GM23338 (cell line): ENCODE measurements at regions not wholly inside any gene's neighbourhood (a gene's known extent, or its start where the extent isn't known, plus 50 kb on each side); places are given as distances from the start of the nearest gene placed in this dataset.

Experiments
- ATAC-seq: fragments of 200-7000 bp; cut with Tn5 transposase; 3 replicates; pipeline ENCODE4 v1.9.1; 2020
- DNase-seq: peaks from one replicate; pipeline ENCODE4 v3.0.0-alpha.2; 2015; ENCODE audit warnings: low spot score
- H2AFZ ChIP-seq: fragments of 200-600 bp; sonication (generic); 2 replicates; pipeline ENCODE4 v1.8.0; 2016; ENCODE audit warnings: antibody characterized with exemption, mild to moderate bottlenecking, moderate library complexity
- H3F3A ChIP-seq: fragments of 200-600 bp; sonication (generic); replicated peaks from 2 replicates; pipeline ENCODE4 v1.8.0; 2017; ENCODE audit warnings: antibody characterized with exemption, mixed run types, low read depth
- H3K27ac ChIP-seq: fragments of 200-600 bp; sonication (generic); 2 replicates; pipeline ENCODE4 v1.6.1; 2016; ENCODE audit warnings: low read depth
- H3K27me3 ChIP-seq: fragments of 200-600 bp; sonication (generic); 2 replicates; pipeline ENCODE4 v1.8.0; 2016; ENCODE audit warnings: mild to moderate bottlenecking, mixed run types, moderate library complexity; ENCODE audit not compliant: insufficient read depth
- H3K36me3 ChIP-seq: fragments of 200-600 bp; sonication (generic); 2 replicates; pipeline ENCODE4 v1.8.0; 2016; ENCODE audit warnings: mild to moderate bottlenecking; ENCODE audit not compliant: insufficient read depth
- H3K4me1 ChIP-seq: fragments of 200-600 bp; sonication (generic); 2 replicates; pipeline ENCODE4 v1.8.0; 2016; ENCODE audit warnings: mild to moderate bottlenecking, moderate library complexity; ENCODE audit not compliant: insufficient read depth
- H3K4me2 ChIP-seq: fragments of 200-600 bp; sonication (generic); 2 replicates; pipeline ENCODE4 v1.7.1; 2017; ENCODE audit warnings: mixed run types
- H3K4me3 ChIP-seq: fragments of 200-600 bp; sonication (generic); 2 replicates; pipeline ENCODE4 v1.6.1; 2016; ENCODE audit warnings: mixed run types
- H3K79me2 ChIP-seq: fragments of 200-600 bp; sonication (generic); replicated peaks from 2 replicates; pipeline ENCODE4 v1.8.0; 2017; ENCODE audit warnings: mild to moderate bottlenecking; ENCODE audit not compliant: insufficient read depth
- H3K9me2 ChIP-seq: fragments of 200-600 bp; sonication (generic); 2 replicates; pipeline ENCODE4 v1.8.0; 2017; ENCODE audit not compliant: insufficient read depth
- H4K20me1 ChIP-seq: fragments of 200-600 bp; sonication (generic); replicated peaks from 2 replicates; pipeline ENCODE4 v1.8.0; 2017; ENCODE audit warnings: mild to moderate bottlenecking; ENCODE audit not compliant: insufficient read depth
- H3K27ac Mint-ChIP-seq: 2 replicates; pipeline ENCODE4 v1.8.0; 2020; ENCODE audit warnings: inconsistent platforms, mild to moderate bottlenecking, moderate library complexity, mixed read lengths
- H3K27me3 Mint-ChIP-seq: 3 replicates; pipeline ENCODE4 v1.8.0; 2022; ENCODE audit warnings: low read depth, mild to moderate bottlenecking, moderate library complexity, mixed read lengths, inconsistent platforms; ENCODE audit not compliant: insufficient read depth, poor library complexity
- H3K36me3 Mint-ChIP-seq: 3 replicates; pipeline ENCODE4 v1.8.0; 2021; ENCODE audit warnings: low read depth, mild to moderate bottlenecking, inconsistent platforms, moderate library complexity, mixed read lengths
- H3K4me1 Mint-ChIP-seq: 3 replicates; pipeline ENCODE4 v1.8.0; 2020; ENCODE audit warnings: mild to moderate bottlenecking, inconsistent platforms, mixed read lengths
- H3K4me3 Mint-ChIP-seq: 3 replicates; pipeline ENCODE4 v1.8.0; 2021; ENCODE audit warnings: moderate library complexity, mild to moderate bottlenecking, inconsistent platforms, mixed read lengths
- H3K9me3 Mint-ChIP-seq: 3 replicates; pipeline ENCODE4 v1.8.0; 2020; ENCODE audit warnings: moderate library complexity, mild to moderate bottlenecking, inconsistent platforms, mixed read lengths
- CREB1 ChIP-seq: fragments of 250-450 bp; sonication (Bioruptor Pico); IDR thresholded peaks from 2 replicates; pipeline ENCODE4 v1.5.0; 2020; ENCODE audit warnings: low read depth, mild to moderate bottlenecking, moderate library complexity
- EZH2 ChIP-seq: fragments of 200-600 bp; sonication (generic); IDR thresholded peaks from one replicate; pipeline ENCODE4 v1.8.0; 2017; ENCODE audit warnings: antibody characterized with exemption, mild to moderate bottlenecking, low read depth; ENCODE audit not compliant: unreplicated experiment
- EZH2phosphoT487 ChIP-seq: fragments of 200-600 bp; sonication (generic); IDR thresholded peaks from one replicate; pipeline ENCODE4 v1.8.1; 2018; ENCODE audit warnings: antibody characterized with exemption; ENCODE audit not compliant: unreplicated experiment
- JUNB ChIP-seq: IDR thresholded peaks from one replicate; pipeline ENCODE4 v1.6.1; 2016; ENCODE audit warnings: antibody characterized with exemption; ENCODE audit not compliant: unreplicated experiment
- NANOG ChIP-seq: IDR thresholded peaks from 2 replicates; pipeline ENCODE4 v1.6.1; 2016; ENCODE audit warnings: antibody characterized with exemption, borderline replicate concordance
- ZNF331 ChIP-seq: fragments of 250-450 bp; sonication (Bioruptor Pico); IDR thresholded peaks from 2 replicates; pipeline ENCODE4 v1.5.0; 2020; ENCODE audit warnings: low read depth, mild to moderate bottlenecking, moderate library complexity
- TF ChIP-seq, protein P1 (sequence below): fragments of 250-450 bp; sonication (Bioruptor Pico); IDR thresholded peaks from 2 replicates; pipeline ENCODE4 v1.5.0; 2020; ENCODE audit warnings: mild to moderate bottlenecking, moderate library complexity
- TF ChIP-seq, protein P2 (sequence below): IDR thresholded peaks from 2 replicates; pipeline ENCODE4 v1.6.1; 2016; ENCODE audit warnings: antibody characterized with exemption
- TF ChIP-seq, protein P3 (sequence below): IDR thresholded peaks from one replicate; pipeline ENCODE4 v1.6.1; 2018; ENCODE audit warnings: antibody characterized with exemption; ENCODE audit not compliant: unreplicated experiment

DNA sequence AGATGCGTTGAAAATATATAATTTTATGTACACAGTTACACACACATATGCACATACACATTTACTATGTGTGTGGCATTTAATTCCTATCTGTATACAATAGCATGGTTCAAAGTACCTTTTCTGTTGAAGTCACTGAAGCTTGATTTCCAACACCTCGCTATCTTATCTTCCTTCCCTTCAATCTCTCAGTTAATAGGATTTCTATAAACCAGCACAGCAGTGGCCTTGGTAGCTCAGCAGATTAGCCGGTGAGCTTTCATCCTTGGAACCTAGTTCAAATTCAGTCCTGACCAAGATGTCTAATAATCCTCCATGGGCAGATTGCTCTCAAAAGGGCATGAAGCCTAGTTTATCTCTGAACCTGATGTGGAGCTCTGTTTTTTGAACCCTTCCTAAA, 2389.5 kb downstream of the MAT2B start:
- Histone ChIP-seq H2AFZ (no peak overlapping the region), H3K4me2 (no peak overlapping the region), H3F3A (no peaks in the 10 kb centered on the region), H3K4me3 (no peak overlapping the region), H3K79me2 (no peaks in the 10 kb centered on the region), H3K4me1 (no peaks in the 10 kb centered on the region), H3K27ac (no peak overlapping the region), H3K9me2 (no peaks in the 10 kb centered on the region), H4K20me1 (no peaks in the 10 kb centered on the region), H3K36me3 (no peaks in the 10 kb centered on the region), H3K27me3 (no peaks in the 10 kb centered on the region)
- no peaks in the 10 kb centered on the region for H3K4me1 Mint-ChIP-seq
- H3K36me3 Mint-ChIP-seq: peaks cover 12% of the 10 kb centered on the region; the same call in 2 of the 3 replicates
- ATAC-seq (no peak), DNase-seq (no peak)
- no peaks in the 10 kb centered on the region for H3K27me3 Mint-ChIP-seq
- TF ChIP-seq ZNF331 (CRISPR knock-in tag): no peak
- TF ChIP-seq NANOG: no peak
- no peak for TF ChIP-seq CREB1
- TF ChIP-seq, protein P1, sequence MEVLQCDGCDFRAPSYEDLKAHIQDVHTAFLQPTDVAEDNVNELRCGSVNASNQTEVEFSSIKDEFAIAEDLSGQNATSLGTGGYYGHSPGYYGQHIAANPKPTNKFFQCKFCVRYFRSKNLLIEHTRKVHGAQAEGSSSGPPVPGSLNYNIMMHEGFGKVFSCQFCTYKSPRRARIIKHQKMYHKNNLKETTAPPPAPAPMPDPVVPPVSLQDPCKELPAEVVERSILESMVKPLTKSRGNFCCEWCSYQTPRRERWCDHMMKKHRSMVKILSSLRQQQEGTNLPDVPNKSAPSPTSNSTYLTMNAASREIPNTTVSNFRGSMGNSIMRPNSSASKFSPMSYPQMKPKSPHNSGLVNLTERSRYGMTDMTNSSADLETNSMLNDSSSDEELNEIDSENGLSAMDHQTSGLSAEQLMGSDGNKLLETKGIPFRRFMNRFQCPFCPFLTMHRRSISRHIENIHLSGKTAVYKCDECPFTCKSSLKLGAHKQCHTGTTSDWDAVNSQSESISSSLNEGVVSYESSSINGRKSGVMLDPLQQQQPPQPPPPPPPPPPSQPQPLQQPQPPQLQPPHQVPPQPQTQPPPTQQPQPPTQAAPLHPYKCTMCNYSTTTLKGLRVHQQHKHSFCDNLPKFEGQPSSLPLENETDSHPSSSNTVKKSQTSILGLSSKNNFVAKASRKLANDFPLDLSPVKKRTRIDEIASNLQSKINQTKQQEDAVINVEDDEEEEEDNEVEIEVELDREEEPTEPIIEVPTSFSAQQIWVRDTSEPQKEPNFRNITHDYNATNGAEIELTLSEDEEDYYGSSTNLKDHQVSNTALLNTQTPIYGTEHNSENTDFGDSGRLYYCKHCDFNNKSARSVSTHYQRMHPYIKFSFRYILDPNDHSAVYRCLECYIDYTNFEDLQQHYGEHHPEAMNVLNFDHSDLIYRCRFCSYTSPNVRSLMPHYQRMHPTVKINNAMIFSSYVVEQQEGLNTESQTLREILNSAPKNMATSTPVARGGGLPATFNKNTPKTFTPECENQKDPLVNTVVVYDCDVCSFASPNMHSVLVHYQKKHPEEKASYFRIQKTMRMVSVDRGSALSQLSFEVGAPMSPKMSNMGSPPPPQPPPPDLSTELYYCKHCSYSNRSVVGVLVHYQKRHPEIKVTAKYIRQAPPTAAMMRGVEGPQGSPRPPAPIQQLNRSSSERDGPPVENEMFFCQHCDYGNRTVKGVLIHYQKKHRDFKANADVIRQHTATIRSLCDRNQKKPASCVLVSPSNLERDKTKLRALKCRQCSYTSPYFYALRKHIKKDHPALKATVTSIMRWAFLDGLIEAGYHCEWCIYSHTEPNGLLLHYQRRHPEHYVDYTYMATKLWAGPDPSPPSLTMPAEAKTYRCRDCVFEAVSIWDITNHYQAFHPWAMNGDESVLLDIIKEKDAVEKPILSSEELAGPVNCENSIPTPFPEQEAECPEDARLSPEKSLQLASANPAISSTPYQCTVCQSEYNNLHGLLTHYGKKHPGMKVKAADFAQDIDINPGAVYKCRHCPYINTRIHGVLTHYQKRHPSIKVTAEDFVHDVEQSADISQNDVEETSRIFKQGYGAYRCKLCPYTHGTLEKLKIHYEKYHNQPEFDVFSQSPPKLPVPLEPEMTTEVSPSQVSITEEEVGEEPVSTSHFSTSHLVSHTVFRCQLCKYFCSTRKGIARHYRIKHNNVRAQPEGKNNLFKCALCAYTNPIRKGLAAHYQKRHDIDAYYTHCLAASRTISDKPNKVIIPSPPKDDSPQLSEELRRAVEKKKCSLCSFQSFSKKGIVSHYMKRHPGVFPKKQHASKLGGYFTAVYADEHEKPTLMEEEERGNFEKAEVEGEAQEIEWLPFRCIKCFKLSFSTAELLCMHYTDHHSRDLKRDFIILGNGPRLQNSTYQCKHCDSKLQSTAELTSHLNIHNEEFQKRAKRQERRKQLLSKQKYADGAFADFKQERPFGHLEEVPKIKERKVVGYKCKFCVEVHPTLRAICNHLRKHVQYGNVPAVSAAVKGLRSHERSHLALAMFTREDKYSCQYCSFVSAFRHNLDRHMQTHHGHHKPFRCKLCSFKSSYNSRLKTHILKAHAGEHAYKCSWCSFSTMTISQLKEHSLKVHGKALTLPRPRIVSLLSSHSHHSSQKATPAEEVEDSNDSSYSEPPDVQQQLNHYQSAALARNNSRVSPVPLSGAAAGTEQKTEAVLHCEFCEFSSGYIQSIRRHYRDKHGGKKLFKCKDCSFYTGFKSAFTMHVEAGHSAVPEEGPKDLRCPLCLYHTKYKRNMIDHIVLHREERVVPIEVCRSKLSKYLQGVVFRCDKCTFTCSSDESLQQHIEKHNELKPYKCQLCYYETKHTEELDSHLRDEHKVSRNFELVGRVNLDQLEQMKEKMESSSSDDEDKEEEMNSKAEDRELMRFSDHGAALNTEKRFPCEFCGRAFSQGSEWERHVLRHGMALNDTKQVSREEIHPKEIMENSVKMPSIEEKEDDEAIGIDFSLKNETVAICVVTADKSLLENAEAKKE: no peak
- no peak for TF ChIP-seq EZH2
- TF ChIP-seq EZH2phosphoT487: no peak
- no peak for TF ChIP-seq JUNB
- H3K9me3 Mint-ChIP-seq: peaks cover 14% of the 10 kb centered on the region
- H3K27ac Mint-ChIP-seq: no peak overlapping the region
- H3K4me3 Mint-ChIP-seq: no peak overlapping the region

DNA sequence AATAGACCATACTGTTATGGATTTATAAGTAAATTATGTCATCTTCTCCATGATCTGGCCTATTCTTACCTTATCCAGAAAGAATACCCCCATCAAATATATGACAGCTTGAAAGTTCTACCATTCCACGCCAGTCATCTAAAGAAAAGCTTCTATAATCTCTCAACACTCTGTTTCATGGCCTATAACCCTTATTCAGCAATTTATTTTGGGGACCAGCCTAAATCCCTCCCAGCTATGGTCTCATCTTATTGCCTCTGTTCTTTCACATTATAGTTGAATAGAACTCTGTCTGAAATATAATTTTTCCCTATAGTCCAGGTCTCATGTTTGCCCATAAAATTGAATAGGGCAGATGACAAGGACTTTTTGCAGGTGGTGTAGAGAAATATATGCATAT, 2387.6 kb upstream of the WWC1 start:
- Histone ChIP-seq H3K27ac (no peak overlapping the region), H3K4me3 (no peak overlapping the region), H2AFZ (no peak overlapping the region), H3K9me2 (no peaks in the 10 kb centered on the region), H3K79me2 (no peaks in the 10 kb centered on the region), H3K4me1 (no peaks in the 10 kb centered on the region), H3K36me3 (no peaks in the 10 kb centered on the region), H3F3A (no peaks in the 10 kb centered on the region), H3K4me2 (no peak overlapping the region), H4K20me1 (no peaks in the 10 kb centered on the region), H3K27me3 (no peaks in the 10 kb centered on the region)
- peaks cover 9% of the 10 kb centered on the region for H3K9me3 Mint-ChIP-seq
- no peak overlapping the region for H3K4me3 Mint-ChIP-seq
- DNase-seq (no peak), ATAC-seq (no peak)
- H3K36me3 Mint-ChIP-seq: peaks cover 7% of the 10 kb centered on the region; the same call in 2 of the 3 replicates
- TF ChIP-seq EZH2 (no peak), ZNF331 (CRISPR knock-in tag) (no peak), JUNB (no peak), EZH2phosphoT487 (no peak)
- TF ChIP-seq, protein P2, sequence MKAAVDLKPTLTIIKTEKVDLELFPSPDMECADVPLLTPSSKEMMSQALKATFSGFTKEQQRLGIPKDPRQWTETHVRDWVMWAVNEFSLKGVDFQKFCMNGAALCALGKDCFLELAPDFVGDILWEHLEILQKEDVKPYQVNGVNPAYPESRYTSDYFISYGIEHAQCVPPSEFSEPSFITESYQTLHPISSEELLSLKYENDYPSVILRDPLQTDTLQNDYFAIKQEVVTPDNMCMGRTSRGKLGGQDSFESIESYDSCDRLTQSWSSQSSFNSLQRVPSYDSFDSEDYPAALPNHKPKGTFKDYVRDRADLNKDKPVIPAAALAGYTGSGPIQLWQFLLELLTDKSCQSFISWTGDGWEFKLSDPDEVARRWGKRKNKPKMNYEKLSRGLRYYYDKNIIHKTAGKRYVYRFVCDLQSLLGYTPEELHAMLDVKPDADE: no peak
- TF ChIP-seq, protein P3, sequence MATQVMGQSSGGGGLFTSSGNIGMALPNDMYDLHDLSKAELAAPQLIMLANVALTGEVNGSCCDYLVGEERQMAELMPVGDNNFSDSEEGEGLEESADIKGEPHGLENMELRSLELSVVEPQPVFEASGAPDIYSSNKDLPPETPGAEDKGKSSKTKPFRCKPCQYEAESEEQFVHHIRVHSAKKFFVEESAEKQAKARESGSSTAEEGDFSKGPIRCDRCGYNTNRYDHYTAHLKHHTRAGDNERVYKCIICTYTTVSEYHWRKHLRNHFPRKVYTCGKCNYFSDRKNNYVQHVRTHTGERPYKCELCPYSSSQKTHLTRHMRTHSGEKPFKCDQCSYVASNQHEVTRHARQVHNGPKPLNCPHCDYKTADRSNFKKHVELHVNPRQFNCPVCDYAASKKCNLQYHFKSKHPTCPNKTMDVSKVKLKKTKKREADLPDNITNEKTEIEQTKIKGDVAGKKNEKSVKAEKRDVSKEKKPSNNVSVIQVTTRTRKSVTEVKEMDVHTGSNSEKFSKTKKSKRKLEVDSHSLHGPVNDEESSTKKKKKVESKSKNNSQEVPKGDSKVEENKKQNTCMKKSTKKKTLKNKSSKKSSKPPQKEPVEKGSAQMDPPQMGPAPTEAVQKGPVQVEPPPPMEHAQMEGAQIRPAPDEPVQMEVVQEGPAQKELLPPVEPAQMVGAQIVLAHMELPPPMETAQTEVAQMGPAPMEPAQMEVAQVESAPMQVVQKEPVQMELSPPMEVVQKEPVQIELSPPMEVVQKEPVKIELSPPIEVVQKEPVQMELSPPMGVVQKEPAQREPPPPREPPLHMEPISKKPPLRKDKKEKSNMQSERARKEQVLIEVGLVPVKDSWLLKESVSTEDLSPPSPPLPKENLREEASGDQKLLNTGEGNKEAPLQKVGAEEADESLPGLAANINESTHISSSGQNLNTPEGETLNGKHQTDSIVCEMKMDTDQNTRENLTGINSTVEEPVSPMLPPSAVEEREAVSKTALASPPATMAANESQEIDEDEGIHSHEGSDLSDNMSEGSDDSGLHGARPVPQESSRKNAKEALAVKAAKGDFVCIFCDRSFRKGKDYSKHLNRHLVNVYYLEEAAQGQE: no peak
- no peaks in the 10 kb centered on the region for H3K27me3 Mint-ChIP-seq
- no peaks in the 10 kb centered on the region for H3K4me1 Mint-ChIP-seq
- H3K27ac Mint-ChIP-seq: no peak overlapping the region
